Skin of body (tissue), 1 donor: ENCODE measurements at regions not wholly inside any gene's neighbourhood (a gene's known extent, or its start where the extent isn't known, plus 50 kb on each side); places are given as distances from the start of the nearest gene placed in this dataset.

Experiments
- DNase-seq: peaks from one replicate; lab custom pipeline; 2025; lab: John Stamatoyannopoulos, UW

DNA sequence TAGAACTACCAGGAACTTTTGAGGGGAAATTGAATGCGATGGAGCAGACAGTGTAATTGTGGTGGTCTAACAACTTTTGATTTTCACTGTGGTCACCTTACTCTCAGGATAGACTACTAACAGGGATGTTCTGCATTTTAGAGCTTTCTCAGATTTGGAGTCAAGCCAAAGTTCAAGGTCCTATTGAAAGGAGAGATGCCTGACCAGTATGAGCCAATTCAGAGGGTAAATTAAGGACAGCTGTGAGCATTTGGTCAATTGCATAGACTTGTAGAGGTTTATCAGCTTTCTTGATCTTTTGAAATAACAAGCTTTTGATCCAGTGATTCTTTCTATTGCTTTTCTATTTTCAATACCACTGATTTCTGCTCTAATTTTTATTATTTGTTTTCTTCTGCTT lies 1095.7 kb upstream of the CNTNAP5 start:
- DNase-seq = no peak

GRCh38 chr2:122935506-122935905 lies 1089.6 kb upstream of the CNTNAP5 start:
- no peak for DNase-seq

GRCh38 chr2:122939796-122940195 lies 1085.3 kb upstream of the CNTNAP5 start:
- no peak for DNase-seq

GRCh38 chr2:122949523-122949922 lies 1075.6 kb upstream of the CNTNAP5 start:
- no peak for DNase-seq

DNA sequence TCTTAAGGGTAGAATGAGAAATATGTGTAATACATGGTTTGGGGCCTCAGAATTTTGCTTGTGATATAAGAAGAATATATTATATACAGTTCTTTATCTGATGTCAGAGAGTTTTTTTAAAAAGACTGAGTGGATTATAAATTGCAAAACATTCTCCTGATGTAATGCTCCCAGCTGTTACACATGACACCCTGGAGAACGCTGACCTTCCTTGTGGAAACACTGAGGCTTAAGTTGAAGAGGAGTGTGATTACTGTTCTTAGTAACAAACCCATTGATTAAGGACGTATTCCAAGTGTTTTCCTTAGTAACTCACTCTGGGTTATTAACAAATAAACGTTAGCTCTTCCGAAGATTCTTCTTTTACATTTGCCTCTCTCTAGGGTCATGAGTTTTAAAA lies 1069.3 kb upstream of the CNTNAP5 start:
- peak; percentile 37 for DNase-seq

- peak; percentile 18 for DNase-seq
Measured at GRCh38 chr2:122960759-122961641, 1064.1 kb upstream of the CNTNAP5 start.

DNA sequence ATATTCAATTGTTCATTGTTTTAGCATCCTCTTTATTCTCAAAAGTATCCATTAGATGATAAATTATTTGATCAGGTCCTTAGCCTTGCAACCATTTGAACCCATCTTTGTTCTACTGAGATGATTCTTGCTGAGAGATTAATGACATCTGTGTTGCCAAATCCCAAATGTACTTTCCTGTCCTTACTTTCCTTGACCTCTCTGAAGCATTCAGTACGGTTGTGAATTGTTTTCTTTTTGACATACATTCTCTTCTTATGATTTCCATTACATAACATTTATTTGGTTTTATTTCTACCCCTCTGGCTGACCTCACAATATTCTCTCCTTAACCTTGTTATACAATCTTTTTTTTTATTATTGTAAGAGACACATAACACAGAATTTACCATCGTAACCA lies 1058.6 kb upstream of the CNTNAP5 start:
- no peak for DNase-seq

GRCh38 chr2:122977580-122977979 lies 1047.5 kb upstream of the CNTNAP5 start:
- DNase-seq = no peak

DNA sequence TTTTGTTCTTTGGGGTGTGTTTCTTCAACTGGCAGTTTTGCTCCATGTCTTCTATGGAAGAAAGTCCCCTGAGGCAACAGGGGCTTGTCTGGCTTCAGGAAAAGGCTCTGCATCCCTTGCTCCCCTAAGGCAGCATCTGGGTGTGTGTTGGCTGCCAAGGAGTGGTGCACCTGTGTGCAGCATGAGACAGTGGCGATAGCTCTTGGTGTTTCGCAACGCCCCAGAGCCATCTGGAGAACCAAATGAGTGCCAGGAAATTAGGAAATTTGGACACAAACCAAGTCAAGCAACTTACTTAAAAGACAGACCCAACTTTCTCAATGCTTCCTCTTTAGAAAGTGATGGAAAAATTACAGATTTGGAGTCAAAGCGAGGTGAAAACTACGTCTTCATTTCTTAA lies 1044.4 kb upstream of the CNTNAP5 start:
- peak; percentile 8 for DNase-seq

- DNase-seq = no peak
Measured at GRCh38 chr2:122982936-122983335, 1042.2 kb upstream of the CNTNAP5 start.

GRCh38 chr2:122988395-122989221 lies 1036.5 kb upstream of the CNTNAP5 start:
- DNase-seq = no peak

DNA sequence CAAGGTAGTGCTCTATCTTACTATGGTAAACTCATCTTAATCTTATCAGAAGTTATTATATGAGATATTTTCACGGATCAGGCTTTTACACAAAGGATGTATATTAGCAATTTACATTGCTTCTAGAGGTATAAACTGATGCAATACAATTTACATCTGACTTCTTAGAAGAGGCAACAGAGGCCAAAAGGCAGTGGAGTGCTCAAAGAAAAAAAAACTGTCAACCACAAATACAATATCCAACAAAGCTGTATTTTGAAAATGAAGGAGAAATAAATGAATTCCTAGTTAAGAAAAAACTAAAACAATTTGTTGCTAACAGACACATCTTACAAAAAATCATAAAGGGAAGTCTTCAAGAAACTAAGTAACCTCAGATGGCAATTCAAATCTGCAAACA lies 1031.5 kb upstream of the CNTNAP5 start:
- no peak for DNase-seq

GRCh38 chr2:122999258-122999657 lies 1025.8 kb upstream of the CNTNAP5 start:
- DNase-seq = no peak

GRCh38 chr2:122999821-123000220 lies 1025.3 kb upstream of the CNTNAP5 start:
- DNase-seq = no peak

DNA sequence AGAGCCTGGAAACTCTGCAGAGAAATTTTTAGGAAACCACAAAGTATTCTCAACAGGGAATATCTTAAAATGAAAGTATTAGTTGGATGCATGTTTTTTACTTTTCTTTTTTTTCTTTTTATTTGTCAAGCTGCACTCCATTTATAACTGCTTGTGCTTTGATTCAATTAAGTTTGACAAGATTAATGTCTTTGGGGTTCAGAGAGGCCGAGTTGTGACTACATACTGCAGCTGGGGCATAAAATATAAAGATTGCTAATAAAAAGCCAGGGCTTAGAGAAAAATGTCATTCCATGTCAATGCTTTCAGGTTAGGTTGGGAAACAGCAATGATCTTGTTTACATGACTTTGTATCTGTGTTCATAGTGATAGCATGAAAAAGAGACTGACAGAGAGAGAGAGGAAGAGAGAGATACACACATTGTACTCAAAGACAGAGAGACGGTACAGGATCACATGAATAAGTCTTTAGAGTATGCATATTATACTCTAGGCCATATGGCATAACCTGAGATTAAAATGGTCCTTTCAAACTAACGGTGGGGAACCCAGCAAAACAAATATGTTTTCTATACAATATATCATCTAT lies 1022.3 kb upstream of the CNTNAP5 start:
- DNase-seq = no peak

GRCh38 chr2:123015186-123015585 lies 1009.9 kb upstream of the CNTNAP5 start:
- no peak for DNase-seq

DNA sequence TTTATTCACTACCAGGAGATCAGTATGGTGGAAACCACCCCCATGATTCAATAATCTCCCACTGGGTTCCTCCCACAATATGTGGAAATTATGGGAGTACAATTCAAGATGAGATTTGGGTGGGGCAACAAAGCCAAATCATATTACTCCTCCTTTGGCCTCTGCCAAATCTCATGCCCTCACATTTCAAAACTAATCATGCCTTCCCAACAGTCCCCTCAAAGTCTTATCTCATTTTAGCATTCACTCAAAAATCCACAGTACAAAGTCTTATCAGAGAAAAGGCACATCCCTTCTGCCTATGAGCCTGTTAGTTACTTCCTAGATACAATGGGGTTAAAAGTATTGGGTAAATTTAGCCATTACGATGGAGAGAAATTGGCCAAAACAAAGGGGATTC lies 989.5 kb upstream of the CNTNAP5 start:
- no peak for DNase-seq

- no peak for DNase-seq
Measured at GRCh38 chr2:123036300-123036699, 988.8 kb upstream of the CNTNAP5 start.

GRCh38 chr2:123040506-123040905 lies 984.6 kb upstream of the CNTNAP5 start:
- no peak for DNase-seq

GRCh38 chr2:123043458-123043857 lies 981.6 kb upstream of the CNTNAP5 start:
- DNase-seq = no peak

GRCh38 chr2:123045713-123046112 lies 979.4 kb upstream of the CNTNAP5 start:
- no peak for DNase-seq

GRCh38 chr2:123047186-123047585 lies 977.9 kb upstream of the CNTNAP5 start:
- DNase-seq = no peak
